Liver (tissue), 8 donors: ENCODE measurements at regions not wholly inside any gene's neighbourhood (a gene's known extent, or its start where the extent isn't known, plus 50 kb on each side); places are given as distances from the start of the nearest gene placed in this dataset.

Source experiments
- DNase-seq: peaks from one replicate; pipeline ENCODE4 v3.0.0-alpha.2; 2017; ENCODE audit warnings: low spot score
- H3K27ac ChIP-seq, 2 donors: one replicate each; pipeline ENCODE4 v1.7.0; 2013; ENCODE audit warnings: inconsistent platforms in 2 of 2, low read length in 2 of 2, control low read depth in 1 of 2, low read depth in 1 of 2, mild to moderate bottlenecking in 1 of 2
- H3K27me3 ChIP-seq, 4 donors: one replicate each; pipeline versions ENCODE4 v1.6.1 to v1.7.0; 2013; ENCODE audit warnings: low read length in 3 of 4, inconsistent platforms in 1 of 4, mild to moderate bottlenecking in 1 of 4, moderate library complexity in 1 of 4; ENCODE audit not compliant: control insufficient read depth in 4 of 4, insufficient read depth in 4 of 4
- H3K36me3 ChIP-seq, 4 donors: one replicate each; pipeline versions ENCODE4 v1.6.1 to v1.7.0; 2013; ENCODE audit warnings: low read length in 3 of 4, mild to moderate bottlenecking in 3 of 4, low read depth in 1 of 4, moderate library complexity in 1 of 4; ENCODE audit not compliant: control insufficient read depth in 4 of 4, insufficient read depth in 3 of 4
- H3K4me1 ChIP-seq, 4 donors: one replicate each; pipeline versions ENCODE4 v1.6.1 to v1.7.0; 2013; ENCODE audit warnings: low read length in 3 of 4, mild to moderate bottlenecking in 3 of 4, moderate library complexity in 1 of 4; ENCODE audit not compliant: control insufficient read depth in 4 of 4, insufficient read depth in 4 of 4
- H3K4me3 ChIP-seq, 3 donors: one replicate each; pipeline versions ENCODE4 v1.6.1 to v1.7.0; 2013; ENCODE audit warnings: low read length in 3 of 3, control low read depth in 1 of 3, low read depth in 1 of 3, mild to moderate bottlenecking in 1 of 3
- H3K9ac ChIP-seq, 2 donors: one replicate each; pipeline ENCODE4 v1.7.0; 2013; ENCODE audit warnings: low read length in 2 of 2, mild to moderate bottlenecking in 2 of 2, moderate library complexity in 2 of 2, control low read depth in 1 of 2, low read depth in 1 of 2
- H3K9me3 ChIP-seq, 4 donors: one replicate each; pipeline versions ENCODE4 v1.6.1 to v1.7.0; 2013; ENCODE audit warnings: low read length in 3 of 4; ENCODE audit not compliant: control insufficient read depth in 4 of 4
- ATF3 ChIP-seq: IDR thresholded peaks from 2 replicates; pipeline ENCODE4 v1.6.1; 2016; ENCODE audit warnings: antibody characterized with exemption
- CTCF ChIP-seq: fragments of 150-350 bp; IDR thresholded peaks from 2 replicates; pipeline ENCODE4 v1.5.1; 2017; ENCODE audit warnings: improper control_type of control experiment, low read depth, low read length; ENCODE audit not compliant: missing input control
- EGR1 ChIP-seq, 2 donors: IDR thresholded peaks; 2 replicates each; pipeline ENCODE4 v1.6.1; 2016 to 2018; ENCODE audit warnings: antibody characterized with exemption in 2 of 2, low read depth in 2 of 2
- FOXA1 ChIP-seq: IDR thresholded peaks from 2 replicates; pipeline ENCODE4 v1.6.1; 2016; ENCODE audit warnings: antibody characterized with exemption
- FOXA2 ChIP-seq: IDR thresholded peaks from 2 replicates; pipeline ENCODE4 v1.6.1; 2016; ENCODE audit warnings: antibody characterized with exemption
- GABPA ChIP-seq, 2 donors: IDR thresholded peaks in 1 of 2; conservative IDR thresholded peaks in 1 of 2; 2 replicates each; pipeline ENCODE4 v1.6.1; 2016; ENCODE audit warnings: antibody characterized with exemption in 2 of 2, mild to moderate bottlenecking in 1 of 2, moderate library complexity in 1 of 2
- HNF4A ChIP-seq, 2 donors: conservative IDR thresholded peaks; 2 replicates each; pipeline ENCODE4 v1.6.1; 2016; ENCODE audit warnings: antibody characterized with exemption in 2 of 2, mild to moderate bottlenecking in 2 of 2
- HNF4G ChIP-seq: IDR thresholded peaks from 2 replicates; pipeline ENCODE4 v1.6.1; 2016; ENCODE audit warnings: antibody characterized with exemption
- JUND ChIP-seq, 2 donors: IDR thresholded peaks; 2 replicates each; pipeline ENCODE4 v1.6.1; 2016; ENCODE audit warnings: antibody characterized with exemption in 2 of 2
- MAX ChIP-seq: IDR thresholded peaks from 2 replicates; pipeline ENCODE4 v1.6.1; 2016; ENCODE audit warnings: antibody characterized with exemption
- NR2F2 ChIP-seq: IDR thresholded peaks from 2 replicates; pipeline ENCODE4 v1.6.1; 2016; ENCODE audit warnings: antibody characterized with exemption
- RAD21 ChIP-seq, 2 donors: IDR thresholded peaks; 2 replicates each; pipeline ENCODE4 v1.6.1; 2016; ENCODE audit warnings: antibody characterized with exemption in 2 of 2, mild to moderate bottlenecking in 2 of 2
- REST ChIP-seq: IDR thresholded peaks from 2 replicates; pipeline ENCODE4 v1.6.1; 2016; ENCODE audit warnings: antibody characterized with exemption, mild to moderate bottlenecking
- RXRA ChIP-seq, 2 donors: IDR thresholded peaks; 2 replicates each; pipeline ENCODE4 v1.6.1; 2017 to 2018; ENCODE audit warnings: antibody characterized with exemption in 2 of 2, mild to moderate bottlenecking in 1 of 2
- SP1 ChIP-seq: IDR thresholded peaks from 2 replicates; pipeline ENCODE4 v1.6.1; 2018; ENCODE audit warnings: antibody characterized with exemption, mild to moderate bottlenecking
- TAF1 ChIP-seq: conservative IDR thresholded peaks from 2 replicates; pipeline ENCODE4 v1.6.1; 2016; ENCODE audit warnings: antibody characterized with exemption, mild to moderate bottlenecking
- YY1 ChIP-seq: IDR thresholded peaks from 2 replicates; pipeline ENCODE4 v1.6.1; 2016; ENCODE audit warnings: antibody characterized with exemption, mild to moderate bottlenecking
- ZBTB33 ChIP-seq: IDR thresholded peaks from 2 replicates; pipeline ENCODE4 v1.6.1; 2016; ENCODE audit warnings: antibody characterized with exemption
- WGBS: extraction: QIAGEN DNeasy Blood & Tissue Kit; methylation state at CpG from one replicate; pipeline ENCODE4 v1.1.7; 2013; 5-methylcytosine and 5-hydroxymethylcytosine counted together
- donor health status: healthy.
- donor health status: healthy.
- donor health status: healthy.
- donor health status: healthy.
- donor health status: healthy.

- no peak for TF ChIP-seq REST
- TF ChIP-seq RAD21 (IDR thresholded peaks at IDR 0.05): no peak
Observed at GRCh38 chr1:197991594-197991993, 74.4 kb downstream of the LHX9 start (continued).

GRCh38 chr1:197994907-197995407 lies 77.8 kb downstream of the LHX9 start:
- Histone ChIP-seq H3K4me1 (peaks cover 6 to 16% (median 12%) of the 10 kb centered on the region in 4 donors), H3K9me3 (no peaks in the 10 kb centered on the region), H3K36me3 (no peaks in the 10 kb centered on the region), H3K27ac (peak overlapping the region; percentile 61 to 72), H3K27me3 (no peaks in the 10 kb centered on the region), H3K4me3 (peak overlapping the region; percentile 38 to 87 (median 48)), H3K9ac (peak overlapping the region in 1 of 2 donors; percentile 53)
- no peak for DNase-seq
- TF ChIP-seq MAX (peak; percentile 81), RAD21 (IDR thresholded peaks at IDR 0.05) (peak; percentile 13 to 31), HNF4A (conservative IDR thresholded peaks at IDR 0.05) (peak; percentile 71 to 85), ZBTB33 (peak; percentile 41), JUND (IDR thresholded peaks at IDR 0.05) (peak; percentile 80 to 87), SP1 (peak; percentile 88), RXRA (IDR thresholded peaks at IDR 0.05) (peak; percentile 76 to 82), ATF3 (peak; percentile 78), CTCF (no peak), NR2F2 (no peak), REST (peak; percentile 45), HNF4G (peak; percentile 15), FOXA1 (peak; percentile 55), TAF1 (peak; percentile 42), FOXA2 (peak; percentile 63), EGR1 (IDR thresholded peaks at IDR 0.05; ENCODE audit: low read depth in 2 of 2) (peak in 1 of 2 donors; percentile 13), YY1 (peak; percentile 25), GABPA (IDR thresholded peaks at IDR 0.05 in 1 of 2, conservative IDR thresholded peaks at IDR 0.05 in 1 of 2) (no peak)
- 38% methylated on average over 7 of the region's 7 CpGs for WGBS
